SK-N-SH (cell line): ENCODE measurements at regions not wholly inside any gene's neighbourhood (a gene's known extent, or its start where the extent isn't known, plus 50 kb on each side); places are given as distances from the start of the nearest gene placed in this dataset.

ENCODE experiments used
- CHD2 ChIP-seq: fragments of 150-350 bp; IDR thresholded peaks from 2 replicates; pipeline ENCODE4 v1.6.1; 2018; ENCODE audit warnings: low read length; ENCODE audit not compliant: partially characterized antibody
- CTCF ChIP-seq: fragments of 200-600 bp; sonication (generic); IDR thresholded peaks from 2 replicates; pipeline ENCODE4 v1.6.1; 2017; ENCODE audit warnings: antibody characterized with exemption, mild to moderate bottlenecking, moderate library complexity
- EZH2phosphoT487 ChIP-seq: fragments of 200-600 bp; sonication (generic); IDR thresholded peaks from 2 replicates; pipeline ENCODE4 v1.6.1; 2017; ENCODE audit warnings: low read depth, mixed run types, mild to moderate bottlenecking, antibody characterized with exemption, moderate library complexity, borderline replicate concordance
- FOSL2 ChIP-seq: IDR thresholded peaks from 2 replicates; pipeline ENCODE4 v1.4.0; 2012; ENCODE audit warnings: low read depth, mild to moderate bottlenecking, moderate library complexity, borderline replicate concordance
- FOXM1 ChIP-seq: IDR thresholded peaks from 2 replicates; pipeline ENCODE4 v1.4.0; 2012; ENCODE audit warnings: low read depth, mild to moderate bottlenecking
- JUND ChIP-seq: IDR thresholded peaks from 2 replicates; pipeline ENCODE4 v1.4.0; 2012
- MEF2A ChIP-seq: IDR thresholded peaks from 2 replicates; pipeline ENCODE4 v1.4.0; 2012; ENCODE audit warnings: low read depth, borderline replicate concordance
- POLR2AphosphoS5 ChIP-seq: IDR thresholded peaks from 2 replicates; pipeline ENCODE4 v1.6.1; 2012; ENCODE audit warnings: low read depth, low read length
- RCOR1 ChIP-seq: fragments of 150-350 bp; IDR thresholded peaks from 2 replicates; pipeline ENCODE4 v1.6.1; 2017; ENCODE audit warnings: antibody characterized with exemption, low read length
- REST ChIP-seq: IDR thresholded peaks from 2 replicates; pipeline ENCODE4 v1.6.1; 2012; ENCODE audit warnings: mild to moderate bottlenecking, low read depth, low read length, moderate library complexity
- TCF12 ChIP-seq: IDR thresholded peaks from 2 replicates; pipeline ENCODE4 v1.4.0; 2012
- USF1 ChIP-seq: IDR thresholded peaks from 2 replicates; pipeline ENCODE4 v1.4.0; 2012; ENCODE audit warnings: low read depth, borderline replicate concordance
- USF2 ChIP-seq: fragments of 150-350 bp; IDR thresholded peaks from 2 replicates; pipeline ENCODE4 v1.6.1; 2017; ENCODE audit warnings: antibody characterized with exemption, low read length, low read depth, borderline replicate concordance
- YY1 ChIP-seq: IDR thresholded peaks from 2 replicates; pipeline ENCODE4 v1.4.0; 2012; ENCODE audit warnings: low read depth, mild to moderate bottlenecking

GRCh38 chr3:5053021-5053831 lies 68.9 kb upstream of the ARL8B start:
- TF ChIP-seq YY1 (no peak), TCF12 (peak; percentile 2; the same call in 1 of the 2 replicates), REST (no peak), CTCF (no peak), CHD2 (no peak), MEF2A (no peak), FOXM1 (no peak), FOSL2 (no peak), RCOR1 (no peak), JUND (no peak), EZH2phosphoT487 (no peak), POLR2AphosphoS5 (no peak), USF2 (no peak), USF1 (no peak)
